H9 (cell line): ENCODE measurements at regions not wholly inside any gene's neighbourhood (a gene's known extent, or its start where the extent isn't known, plus 50 kb on each side); places are given as distances from the start of the nearest gene placed in this dataset.

Source experiments
- DNase-seq: peaks from one replicate; pipeline ENCODE4 v3.0.0-alpha.2; 2017
- H2AFZ ChIP-seq: one replicate; pipeline ENCODE4 v1.6.1; 2013; ENCODE audit warnings: mild to moderate bottlenecking, low read length, control low read depth, moderate library complexity
- H2AK5ac ChIP-seq: 2 replicates; pipeline ENCODE4 v1.6.1; 2013; ENCODE audit warnings: low read length, control low read depth, mixed read lengths; ENCODE audit not compliant: insufficient read length
- H2BK120ac ChIP-seq: one replicate; pipeline ENCODE4 v1.6.1; 2013; ENCODE audit warnings: low read depth, mild to moderate bottlenecking, low read length, control low read depth, inconsistent platforms; ENCODE audit not compliant: poor library complexity, severe bottlenecking
- H2BK12ac ChIP-seq: 2 replicates; pipeline ENCODE4 v1.6.1; 2013; ENCODE audit warnings: low read length, control low read depth, mixed read lengths, low read depth; ENCODE audit not compliant: insufficient read length
- H2BK15ac ChIP-seq: 2 replicates; pipeline ENCODE4 v1.6.1; 2013; ENCODE audit warnings: low read depth, low read length, control low read depth
- H2BK20ac ChIP-seq: one replicate; pipeline ENCODE4 v1.6.1; 2013; ENCODE audit warnings: low read depth, mild to moderate bottlenecking, low read length, control low read depth, inconsistent platforms; ENCODE audit not compliant: poor library complexity, severe bottlenecking
- H2BK5ac ChIP-seq: 2 replicates; pipeline ENCODE4 v1.6.1; 2013; ENCODE audit warnings: low read length, control low read depth, mixed read lengths; ENCODE audit not compliant: insufficient read length
- H3K14ac ChIP-seq: 2 replicates; pipeline ENCODE4 v1.6.1; 2013; ENCODE audit warnings: low read length, control low read depth; ENCODE audit not compliant: insufficient read depth
- H3K18ac ChIP-seq: 2 replicates; pipeline ENCODE4 v1.6.1; 2013; ENCODE audit warnings: low read depth, mild to moderate bottlenecking, mixed read lengths, low read length, control low read depth; ENCODE audit not compliant: insufficient read length
- H3K23ac ChIP-seq: 2 replicates; pipeline ENCODE4 v1.6.1; 2013; ENCODE audit warnings: low read length, control low read depth, mixed read lengths, low read depth; ENCODE audit not compliant: insufficient read length
- H3K23me2 ChIP-seq: 2 replicates; pipeline ENCODE4 v1.6.1; 2013; ENCODE audit warnings: low read depth, mild to moderate bottlenecking, mixed read lengths, low read length, control low read depth; ENCODE audit not compliant: insufficient read length, poor library complexity, severe bottlenecking
- H3K27ac ChIP-seq: 2 replicates; pipeline ENCODE4 v1.5.1; 2013; ENCODE audit warnings: low read length, control low read depth, mixed read lengths, low read depth; ENCODE audit not compliant: insufficient read length
- H3K27me3 ChIP-seq: 2 replicates; pipeline ENCODE4 v1.6.1; 2013; ENCODE audit warnings: low read length, control low read depth, inconsistent platforms; ENCODE audit not compliant: insufficient read depth
- H3K4ac ChIP-seq: 2 replicates; pipeline ENCODE4 v1.6.1; 2013; ENCODE audit warnings: low read depth, mild to moderate bottlenecking, control low read depth, inconsistent platforms, low read length, moderate library complexity
- H3K4me1 ChIP-seq: 2 replicates; pipeline ENCODE4 v1.6.1; 2013; ENCODE audit warnings: low read length, control low read depth, inconsistent platforms; ENCODE audit not compliant: insufficient read depth
- H3K4me2 ChIP-seq: 2 replicates; pipeline ENCODE4 v1.6.1; 2013; ENCODE audit warnings: low read length, control low read depth, mixed read lengths; ENCODE audit not compliant: insufficient read length, insufficient read depth
- H3K56ac ChIP-seq: 2 replicates; pipeline ENCODE4 v1.6.1; 2013; ENCODE audit warnings: low read depth, mild to moderate bottlenecking, mixed read lengths, low read length, control low read depth; ENCODE audit not compliant: insufficient read length
- H3K79me1 ChIP-seq: 2 replicates; pipeline ENCODE4 v1.6.1; 2013; ENCODE audit warnings: low read depth, mild to moderate bottlenecking, moderate library complexity, low read length, control low read depth, inconsistent platforms; ENCODE audit not compliant: insufficient read depth, poor library complexity, severe bottlenecking
- H3K79me2 ChIP-seq: 2 replicates; pipeline ENCODE4 v1.6.1; 2013; ENCODE audit warnings: low read length, control low read depth, inconsistent platforms; ENCODE audit not compliant: insufficient read depth
- H3K9ac ChIP-seq: 2 replicates; pipeline ENCODE4 v1.6.1; 2013; ENCODE audit warnings: low read length, control low read depth, mixed read lengths; ENCODE audit not compliant: insufficient read length; ENCODE audit errors: extremely low read depth
- H3K9me3 ChIP-seq: one replicate; pipeline ENCODE4 v1.6.1; 2013; ENCODE audit warnings: low read depth, low read length, inconsistent platforms; ENCODE audit not compliant: control insufficient read depth
- H3T11ph ChIP-seq: one replicate; pipeline ENCODE4 v1.6.1; 2013; ENCODE audit warnings: mild to moderate bottlenecking, low read length, control low read depth, inconsistent platforms
- H4K20me1 ChIP-seq: one replicate; pipeline ENCODE4 v1.6.1; 2013; ENCODE audit not compliant: control insufficient read depth, insufficient read length, insufficient read depth
- H4K5ac ChIP-seq: 2 replicates; pipeline ENCODE4 v1.6.1; 2013; ENCODE audit warnings: low read depth, mild to moderate bottlenecking, mixed read lengths, low read length, control low read depth; ENCODE audit not compliant: insufficient read length
- H4K8ac ChIP-seq: replicated peaks from 2 replicates; pipeline ENCODE4 v1.6.1; 2013; ENCODE audit warnings: low read length, control low read depth, mixed read lengths, low read depth; ENCODE audit not compliant: insufficient read length
- H4K91ac ChIP-seq: 2 replicates; pipeline ENCODE4 v1.6.1; 2013; ENCODE audit warnings: low read depth, mild to moderate bottlenecking, moderate library complexity, mixed read lengths, low read length, control low read depth; ENCODE audit not compliant: insufficient read length
- H3K27ac Mint-ChIP-seq, 3 experiments: 2 replicates in 2 of 3; 3 replicates in 1 of 3; pipeline ENCODE4 v1.8.0; 2020 to 2021; ENCODE audit warnings: mixed read lengths in 3 of 3, mild to moderate bottlenecking in 1 of 3, moderate library complexity in 1 of 3
- H3K27me3 Mint-ChIP-seq: 2 replicates; pipeline ENCODE4 v1.8.0; 2021; ENCODE audit warnings: low read depth, mild to moderate bottlenecking, moderate library complexity, mixed read lengths
- H3K36me3 Mint-ChIP-seq, 3 experiments: 2 replicates in 2 of 3; 3 replicates in 1 of 3; pipeline ENCODE4 v1.8.0; 2020 to 2021; ENCODE audit warnings: low read depth in 3 of 3, mixed read lengths in 3 of 3; ENCODE audit not compliant: insufficient read depth in 1 of 3
- H3K4me1 Mint-ChIP-seq, 2 experiments: 2 replicates each; pipeline ENCODE4 v1.8.0; 2020; ENCODE audit warnings: mixed read lengths in 2 of 2
- H3K4me3 Mint-ChIP-seq, 2 experiments: 2 replicates in 1 of 2; 3 replicates in 1 of 2; pipeline ENCODE4 v1.8.0; 2020 to 2021; ENCODE audit warnings: mild to moderate bottlenecking in 2 of 2, mixed read lengths in 2 of 2, moderate library complexity in 1 of 2
- H3K9me3 Mint-ChIP-seq, 2 experiments: 2 replicates in 1 of 2; 3 replicates in 1 of 2; pipeline ENCODE4 v1.8.0; 2020; ENCODE audit warnings: mild to moderate bottlenecking in 2 of 2, mixed read lengths in 2 of 2, moderate library complexity in 1 of 2
- CTCF ChIP-seq: fragments of 200-600 bp; sonication (generic); conservative IDR thresholded peaks from 3 replicates; pipeline ENCODE4 v1.8.0; 2021; ENCODE audit warnings: antibody characterized with exemption, mild to moderate bottlenecking
- WGBS: extraction: QIAGEN DNeasy Blood & Tissue Kit; methylation state at CpG from one replicate; pipeline ENCODE4 v1.1.7; 2013; ENCODE audit warnings: missing lambda C conversion rate, low lambda C conversion rate, mixed read lengths; ENCODE audit not compliant: insufficient read length; ENCODE audit errors: extremely low coverage; 5-methylcytosine and 5-hydroxymethylcytosine counted together

GRCh38 chr14:81686512-81686911 is 152.9 kb upstream of the SEL1L start:
- Histone ChIP-seq H3K79me2 (no peaks in the 10 kb centered on the region), H3K4me1 (peaks cover 6% of the 10 kb centered on the region; the same call in 1 of the 2 replicates), H4K8ac (no peak overlapping the region), H3K9ac (no peak overlapping the region), H3K27ac (no peak overlapping the region), H2BK5ac (no peak overlapping the region), H3K14ac (no peak overlapping the region), H3K23me2 (no peaks in the 10 kb centered on the region), H2AK5ac (no peak overlapping the region), H4K5ac (no peak overlapping the region), H3K4me2 (no peak overlapping the region), H2BK20ac (no peak overlapping the region), H2BK120ac (no peak overlapping the region), H3K4ac (no peak overlapping the region), H3K9me3 (no peaks in the 10 kb centered on the region), H3T11ph (no peak overlapping the region), H2BK12ac (no peak overlapping the region), H3K27me3 (peaks cover 13% of the 10 kb centered on the region), H3K18ac (no peak overlapping the region), H3K56ac (no peak overlapping the region), H4K20me1 (no peaks in the 10 kb centered on the region), H2BK15ac (no peak overlapping the region), H4K91ac (no peak overlapping the region), H3K79me1 (no peaks in the 10 kb centered on the region), H3K23ac (no peak overlapping the region), H2AFZ (no peak overlapping the region)
- TF ChIP-seq CTCF: no peak
- H3K4me1 Mint-ChIP-seq: peaks cover 16 to 20% of the 10 kb centered on the region in 2 experiments
- no peaks in the 10 kb centered on the region for H3K9me3 Mint-ChIP-seq
- H3K36me3 Mint-ChIP-seq: no peaks in the 10 kb centered on the region
- no peak overlapping the region for H3K4me3 Mint-ChIP-seq
- DNase-seq: no peak
- no CpG with 5 or more reads among the region's 4 CpGs for WGBS
- peaks cover 84% of the 10 kb centered on the region for H3K27me3 Mint-ChIP-seq
- H3K27ac Mint-ChIP-seq: no peak overlapping the region
